Astrocyte (in vitro differentiated cells and primary cell): ENCODE measurements at regions not wholly inside any gene's neighbourhood (a gene's known extent, or its start where the extent isn't known, plus 50 kb on each side); places are given as distances from the start of the nearest gene placed in this dataset.

Experiments used
- EZH2 ChIP-seq: IDR thresholded peaks from 2 replicates; pipeline ENCODE4 v1.6.1; 2012; ENCODE audit warnings: mild to moderate bottlenecking, low read length, inconsistent platforms; ENCODE audit not compliant: insufficient read depth
- TF ChIP-seq, protein P1 (sequence below): IDR thresholded peaks from 2 replicates; pipeline ENCODE4 v1.5.1; 2011; ENCODE audit warnings: low read depth, mild to moderate bottlenecking, inconsistent platforms, low read length, moderate library complexity; ENCODE audit not compliant: insufficient read depth

DNA sequence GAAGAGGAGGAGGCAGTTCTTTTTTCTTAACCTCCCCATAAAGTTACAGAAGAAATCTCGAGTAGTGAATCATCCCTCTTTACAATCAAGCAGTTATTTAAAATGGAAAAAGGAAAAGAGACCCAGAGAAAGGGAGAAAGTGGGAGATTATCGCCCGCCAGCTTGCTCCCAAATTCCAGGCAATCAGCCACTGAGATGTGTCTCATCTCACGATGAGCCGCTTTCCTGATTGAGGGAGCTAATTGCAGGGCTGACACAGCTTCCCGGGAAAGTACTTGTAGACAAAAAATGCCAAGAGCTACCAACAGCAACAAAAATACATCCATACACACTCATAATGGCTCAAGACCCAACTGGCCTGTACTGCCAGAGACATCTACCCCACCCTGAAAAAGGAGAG is 191.6 kb upstream of the ZC3H12A start:
- TF ChIP-seq, protein P1, sequence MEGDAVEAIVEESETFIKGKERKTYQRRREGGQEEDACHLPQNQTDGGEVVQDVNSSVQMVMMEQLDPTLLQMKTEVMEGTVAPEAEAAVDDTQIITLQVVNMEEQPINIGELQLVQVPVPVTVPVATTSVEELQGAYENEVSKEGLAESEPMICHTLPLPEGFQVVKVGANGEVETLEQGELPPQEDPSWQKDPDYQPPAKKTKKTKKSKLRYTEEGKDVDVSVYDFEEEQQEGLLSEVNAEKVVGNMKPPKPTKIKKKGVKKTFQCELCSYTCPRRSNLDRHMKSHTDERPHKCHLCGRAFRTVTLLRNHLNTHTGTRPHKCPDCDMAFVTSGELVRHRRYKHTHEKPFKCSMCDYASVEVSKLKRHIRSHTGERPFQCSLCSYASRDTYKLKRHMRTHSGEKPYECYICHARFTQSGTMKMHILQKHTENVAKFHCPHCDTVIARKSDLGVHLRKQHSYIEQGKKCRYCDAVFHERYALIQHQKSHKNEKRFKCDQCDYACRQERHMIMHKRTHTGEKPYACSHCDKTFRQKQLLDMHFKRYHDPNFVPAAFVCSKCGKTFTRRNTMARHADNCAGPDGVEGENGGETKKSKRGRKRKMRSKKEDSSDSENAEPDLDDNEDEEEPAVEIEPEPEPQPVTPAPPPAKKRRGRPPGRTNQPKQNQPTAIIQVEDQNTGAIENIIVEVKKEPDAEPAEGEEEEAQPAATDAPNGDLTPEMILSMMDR = no peak
- no peak for TF ChIP-seq EZH2
